ENCODE measurements at regions not wholly inside any gene's neighbourhood (a gene's known extent, or its start where the extent isn't known, plus 50 kb on each side); places are given as distances from the start of the nearest gene placed in this dataset.

GRCh38 chr3:151564261-151564660 lies 103.4 kb upstream of the IGSF10 start:
- POLR2A ChIA-PET: interaction anchor here (0.8 kb wide), 1 partner anchor 16 kb away, joined by 3 read pairs; no protein-coding TSS in a partner anchor
- Histone ChIP-seq H2AFZ (ENCODE audit: low read depth, low read length) (0 out of 2 replicates have a peak overlapping the region, but pooled peaks have one; percentile 21), H3K27me3 (ENCODE audit: control insufficient read depth in 2 of 2, insufficient read depth in 2 of 2, low read length in 2 of 2) (no peaks in the 10 kb centered on the region; a peak in 1 of 5 replicates), H3K4me1 (replicated peaks in 1 of 2; ENCODE audit: control insufficient read depth in 2 of 2, insufficient read depth in 2 of 2, low read length in 2 of 2) (no peaks in the 10 kb centered on the region; a peak in 1 of 5 replicates), H3K4me2 (ENCODE audit: insufficient read depth, low read length) (no peak overlapping the region), H4K20me1 (replicated peaks; ENCODE audit: control insufficient read depth, insufficient read depth, low read length) (no peaks in the 10 kb centered on the region), H3K36me3 (ENCODE audit: control insufficient read depth, insufficient read depth, low read length) (no peaks in the 10 kb centered on the region), H3K4me3 (no peak overlapping the region), H3K9ac (ENCODE audit: insufficient read depth in 1 of 2, low read depth in 2 of 2, low read length in 2 of 2) (no peak overlapping the region), H3K79me2 (ENCODE audit: control insufficient read depth, insufficient read depth, low read length) (no peaks in the 10 kb centered on the region), H3K9me3 (replicated peaks; ENCODE audit: control insufficient read depth, insufficient read depth, low read depth, low read length) (no peaks in the 10 kb centered on the region), H3K27ac (ENCODE audit: extremely low read depth, low read depth, low read length) (no peak overlapping the region), H3K9me1 (ENCODE audit: control insufficient read depth, insufficient read depth, low read length) (no peaks in the 10 kb centered on the region)
- ATAC-seq (no peak), DNase-seq (ENCODE audit: extremely low read depth in 1 of 4, low spot score in 3 of 4) (no peak), FAIRE-seq (no peak)
- WGBS (ENCODE audit: insufficient coverage, low coverage, missing lambda C conversion rate): 13% methylated on average over 2 of the region's 2 CpGs
- CTCF ChIA-PET (ENCODE audit: low intra/inter-chr PET ratio): no interaction called here
- intact Hi-C loops (cut with micrococcal nuclease) (no loop called here), in situ Hi-C loops (cut with MboI) (no loop called here)
- no TSS peak for BruUV-seq (replicated peaks)
- no peak for TF ChIP-seq BRD4 (IDR thresholded peaks at IDR 0.05)
- no peak for TF ChIP-seq SP1 (CRISPR knock-in tag; IDR thresholded peaks at IDR 0.05)
- TF ChIP-seq ZNF830 (CRISPR knock-in tag; IDR thresholded peaks at IDR 0.05): no peak
- TF ChIP-seq ZNF41 (CRISPR knock-in tag; conservative IDR thresholded peaks at IDR 0.05): no peak
- no peak for TF ChIP-seq CBX2 (IDR thresholded peaks at IDR 0.05; ENCODE audit: insufficient read depth, low read length, poor library complexity, severe bottlenecking)
- TF ChIP-seq PRDM10 (IDR thresholded peaks at IDR 0.05; ENCODE audit: partially characterized antibody): no peak
- TF ChIP-seq SUPT5H (IDR thresholded peaks at IDR 0.05): no peak
- TF ChIP-seq FOXK2 (conservative IDR thresholded peaks at IDR 0.05 in 1 of 2, IDR thresholded peaks at IDR 0.05 in 1 of 2; ENCODE audit: low read depth in 2 of 2): no peak
- TF ChIP-seq ZNF584 (CRISPR knock-in tag; IDR thresholded peaks at IDR 0.05; ENCODE audit: low read depth): no peak
- TF ChIP-seq KDM1A (IDR thresholded peaks at IDR 0.05): no peak
- TF ChIP-seq ASH1L (IDR thresholded peaks at IDR 0.05; ENCODE audit: borderline replicate concordance, low read depth, partially characterized antibody): no peak
- no peak for TF ChIP-seq ARID2 (IDR thresholded peaks at IDR 0.05)
- TF ChIP-seq MCM7 (IDR thresholded peaks at IDR 0.05): no peak
- no peak for TF ChIP-seq TCF3 (CRISPR knock-in tag; IDR thresholded peaks at IDR 0.05)
- no peak for TF ChIP-seq XRCC5 (IDR thresholded peaks at IDR 0.05; ENCODE audit: low read depth, low read length)
- no peak for TF ChIP-seq SETDB1 (IDR thresholded peaks at IDR 0.05; ENCODE audit: low read length)
- TF ChIP-seq NFXL1 (CRISPR knock-in tag; IDR thresholded peaks at IDR 0.05): no peak
- no peak for TF ChIP-seq FOXO4 (CRISPR knock-in tag; IDR thresholded peaks at IDR 0.05)
- no peak for TF ChIP-seq ZBTB43 (CRISPR knock-in tag; IDR thresholded peaks at IDR 0.05)
